ENCODE measurements at regions not wholly inside any gene's neighbourhood (a gene's known extent, or its start where the extent isn't known, plus 50 kb on each side); places are given as distances from the start of the nearest gene placed in this dataset.
"Not testable (repeated sequence)": the region's sequence is repeated elsewhere in the genome, so short reads cannot be mapped to it uniquely, and the experiment has no call there.

- DNase-seq, result no peak
These were observed 247.9 kb downstream of the KLF5 start for GRCh38 chr13:73306688-73307087.

GRCh38 chr13:73304442-73304841, 245.6 kb downstream of the KLF5 start:
- DNase-seq, result no peak

- peak in 1 of 51 donors; percentile 7 for DNase-seq
These were observed 245.0 kb downstream of the KLF5 start for GRCh38 chr13:73303851-73304250.

- not testable (repeated sequence) for DNase-seq
These were observed 242.8 kb downstream of the KLF5 start for GRCh38 chr13:73301622-73302021.

- no peak for DNase-seq
These were observed 242.1 kb downstream of the KLF5 start for GRCh38 chr13:73300718-73301425.

- DNase-seq, result no peak
These were observed 241.0 kb downstream of the KLF5 start for GRCh38 chr13:73299787-73300186.

- DNase-seq, result no peak
These were observed 235.2 kb downstream of the KLF5 start for GRCh38 chr13:73293913-73294523.

- no peak for DNase-seq
These were observed 233.3 kb downstream of the KLF5 start for GRCh38 chr13:73292127-73292526.

GRCh38 chr13:73290844-73291243, 232.0 kb downstream of the KLF5 start:
- no peak for DNase-seq

GRCh38 chr13:73288596-73288995, 229.8 kb downstream of the KLF5 start:
- no peak for DNase-seq

GRCh38 chr13:73287831-73288230, 229.0 kb downstream of the KLF5 start:
- DNase-seq, result no peak

GRCh38 chr13:73286942-73287620, 228.3 kb downstream of the KLF5 start:
- no peak for DNase-seq

GRCh38 chr13:73286177-73286576, 227.4 kb downstream of the KLF5 start:
- no peak for DNase-seq

GRCh38 chr13:73284081-73284874, 225.5 kb downstream of the KLF5 start:
- peak in 1 of 51 donors; percentile 11 for DNase-seq

- peak in 1 of 51 donors; percentile 11 for DNase-seq
These were observed 224.8 kb downstream of the KLF5 start for GRCh38 chr13:73283636-73284035.

- DNase-seq, result no peak
These were observed 222.9 kb downstream of the KLF5 start for GRCh38 chr13:73281746-73282145.

GRCh38 chr13:73278186-73278585, 219.4 kb downstream of the KLF5 start:
- no peak for DNase-seq

- no peak for DNase-seq
These were observed 216.4 kb downstream of the KLF5 start for GRCh38 chr13:73275163-73275562.

GRCh38 chr13:73274147-73274546, 215.3 kb downstream of the KLF5 start:
- DNase-seq, result no peak

- DNase-seq, result no peak
These were observed 214.9 kb downstream of the KLF5 start for GRCh38 chr13:73273745-73274144.

GRCh38 chr13:73273276-73273675, 214.5 kb downstream of the KLF5 start:
- DNase-seq, result no peak

GRCh38 chr13:73272831-73273230, 214.0 kb downstream of the KLF5 start:
- no peak for DNase-seq
